GM18499 (cell line): ENCODE measurements at regions not wholly inside any gene's neighbourhood (a gene's known extent, or its start where the extent isn't known, plus 50 kb on each side); places are given as distances from the start of the nearest gene placed in this dataset.

Source experiments
- ATAC-seq: cut with Tn5 transposase; IDR thresholded peaks from one replicate; pipeline ENCODE4 v1.9.1; 2021; ENCODE audit warnings: moderate number of reproducible peaks; ENCODE audit not compliant: insufficient read depth, unreplicated experiment

GRCh38 chr10:43872644-43873043, 224.0 kb upstream of the ZNF32 start:
- ATAC-seq = no peak

- ATAC-seq = no peak
Measured at GRCh38 chr10:43871545-43871944, 222.9 kb upstream of the ZNF32 start.

GRCh38 chr10:43870968-43871439, 222.3 kb upstream of the ZNF32 start:
- no peak for ATAC-seq

GRCh38 chr10:43869669-43870322, 221.1 kb upstream of the ZNF32 start:
- no peak for ATAC-seq

- no peak for ATAC-seq
Measured at GRCh38 chr10:43868952-43869351, 220.3 kb upstream of the ZNF32 start.

- ATAC-seq = no peak
Measured at GRCh38 chr10:43867667-43868565, 219.2 kb upstream of the ZNF32 start.

- no peak for ATAC-seq
Measured at GRCh38 chr10:43867113-43867512, 218.4 kb upstream of the ZNF32 start.

GRCh38 chr10:43866712-43867111, 218.0 kb upstream of the ZNF32 start:
- ATAC-seq = no peak

GRCh38 chr10:43865265-43866135, 216.8 kb upstream of the ZNF32 start:
- no peak for ATAC-seq

- no peak for ATAC-seq
Measured at GRCh38 chr10:43864656-43865055, 216.0 kb upstream of the ZNF32 start.

- ATAC-seq = no peak
Measured at GRCh38 chr10:43863859-43864591, 215.3 kb upstream of the ZNF32 start.

- no peak for ATAC-seq
Measured at GRCh38 chr10:43863270-43863669, 214.6 kb upstream of the ZNF32 start.

- no peak for ATAC-seq
Measured at GRCh38 chr10:43862756-43863155, 214.1 kb upstream of the ZNF32 start.

- no peak for ATAC-seq
Measured at GRCh38 chr10:43861966-43862751, 213.5 kb upstream of the ZNF32 start.

- no peak for ATAC-seq
Measured at GRCh38 chr10:43859016-43859525, 210.4 kb upstream of the ZNF32 start.

GRCh38 chr10:43857931-43858315, 209.2 kb upstream of the ZNF32 start:
- no peak for ATAC-seq

- ATAC-seq = no peak
Measured at GRCh38 chr10:43857206-43857930, 208.7 kb upstream of the ZNF32 start.

- no peak for ATAC-seq
Measured at GRCh38 chr10:43856299-43856698, 207.6 kb upstream of the ZNF32 start.
